ENCODE measurements at regions not wholly inside any gene's neighbourhood (a gene's known extent, or its start where the extent isn't known, plus 50 kb on each side); places are given as distances from the start of the nearest gene placed in this dataset.
"Not testable (repeated sequence)": the region's sequence is repeated elsewhere in the genome, so short reads cannot be mapped to it uniquely, and the experiment has no call there.

DNA sequence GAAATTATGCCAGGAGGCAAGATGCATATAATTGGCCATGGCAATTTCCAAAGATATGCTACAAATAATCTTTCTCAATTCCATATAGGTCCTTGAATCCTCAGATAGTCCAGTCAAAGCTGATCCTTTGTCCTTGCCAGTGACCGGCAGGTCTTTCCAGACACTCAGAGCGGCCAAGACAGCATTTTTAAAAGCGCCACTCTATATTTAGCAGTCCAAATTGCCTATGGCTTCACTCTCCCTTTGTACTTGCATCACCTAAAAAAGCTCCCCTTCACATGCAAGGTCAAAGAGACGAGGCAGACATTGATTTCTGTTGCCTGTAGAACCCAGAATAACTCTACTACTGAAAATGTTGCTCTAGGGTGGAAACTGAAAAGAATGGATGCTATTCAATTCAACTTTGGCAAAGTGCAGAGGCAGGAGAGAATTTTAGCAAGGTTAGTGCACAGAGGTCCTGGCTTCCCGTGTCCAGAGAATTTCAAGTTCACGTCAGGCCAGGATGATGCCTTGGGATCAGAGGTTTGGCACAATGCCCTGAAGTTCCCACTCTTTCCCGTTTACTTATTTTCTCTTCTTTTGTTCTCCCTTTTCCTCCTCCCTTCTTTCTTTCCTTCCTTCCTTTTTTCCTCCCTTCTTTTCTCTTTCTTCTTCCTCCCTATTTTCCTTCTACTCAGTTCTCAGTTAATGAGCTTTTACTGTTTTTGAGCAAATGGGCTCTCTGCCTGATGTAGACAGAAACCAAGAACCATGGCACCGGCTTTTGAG, 108.5 kb downstream of the KCNK1 start:
- DNase-seq (ENCODE audit: low spot score) = no peak

GRCh38 chr1:233723387-233723786, 109.5 kb downstream of the KCNK1 start:
- no peak for DNase-seq (ENCODE audit: low spot score)

- DNase-seq (ENCODE audit: low spot score) = not testable (repeated sequence)
Measured at GRCh38 chr1:233724131-233724631, 110.3 kb downstream of the KCNK1 start.

DNA sequence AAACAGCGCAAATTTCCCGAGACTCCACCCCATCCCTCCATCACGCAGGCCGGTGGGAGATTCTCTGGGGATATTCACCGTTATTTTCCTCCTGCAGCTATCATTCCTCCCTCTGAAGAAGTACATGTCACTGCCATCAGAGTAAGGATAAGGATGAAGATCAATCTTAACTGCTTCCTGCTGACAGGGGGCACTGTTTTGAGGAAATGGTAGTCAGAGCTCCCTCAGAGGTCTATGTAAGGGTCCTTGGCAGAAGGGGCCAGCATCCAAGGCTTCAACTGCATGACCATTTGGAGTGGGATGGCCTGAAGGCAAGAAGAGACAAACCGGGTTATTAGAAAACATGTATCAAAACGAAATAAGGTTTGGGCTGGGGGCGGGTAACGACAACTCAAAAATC, 111.5 kb downstream of the KCNK1 start:
- no peak for DNase-seq (ENCODE audit: low spot score)

GRCh38 chr1:233728721-233729120, 114.8 kb downstream of the KCNK1 start:
- DNase-seq (ENCODE audit: low spot score) = no peak

GRCh38 chr1:233730380-233730779, 116.5 kb downstream of the KCNK1 start:
- no peak for DNase-seq (ENCODE audit: low spot score)

- no peak for DNase-seq (ENCODE audit: low spot score)
Measured at GRCh38 chr1:233730809-233731208, 116.9 kb downstream of the KCNK1 start.

DNA sequence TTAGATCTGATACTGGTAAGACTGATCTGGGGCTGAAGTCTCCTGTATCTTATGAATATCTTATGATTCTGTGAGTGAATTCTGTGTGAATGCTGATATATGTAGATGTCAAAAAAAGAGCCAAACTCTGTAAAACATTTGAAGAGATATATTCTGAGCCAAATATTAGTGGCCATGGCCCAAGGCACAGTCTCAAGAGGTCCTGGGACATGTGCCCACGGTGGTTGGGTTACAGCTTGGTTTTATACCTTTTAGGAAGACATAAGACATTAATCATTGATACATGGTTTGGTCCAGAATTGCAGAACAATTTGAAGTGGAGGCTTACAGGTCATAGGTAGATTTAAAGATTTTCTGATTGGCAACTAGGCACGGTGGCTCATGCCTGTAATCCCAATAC, 118.3 kb downstream of the KCNK1 start:
- no peak for DNase-seq (ENCODE audit: low spot score)

DNA sequence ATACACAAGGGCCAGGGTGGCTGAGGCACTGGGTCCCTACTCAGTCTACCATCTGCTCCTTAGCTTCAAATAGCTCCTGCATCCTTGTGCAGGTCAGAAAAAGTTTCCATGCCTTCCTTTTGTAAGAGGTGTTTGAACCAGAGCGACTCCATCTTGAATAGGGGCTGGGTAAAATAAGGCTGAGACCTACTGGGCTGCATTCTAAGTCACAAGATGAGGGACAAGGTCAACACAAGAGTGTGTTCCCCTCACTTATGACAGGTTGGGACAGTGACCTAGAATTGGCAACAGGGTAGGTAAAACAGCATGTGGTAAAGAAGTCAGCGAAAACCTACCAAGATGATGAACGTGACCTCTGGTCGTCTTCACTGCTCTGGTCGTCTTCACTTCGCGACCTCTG, 120.5 kb downstream of the KCNK1 start:
- no peak for DNase-seq (ENCODE audit: low spot score)

GRCh38 chr1:233735331-233735730, 121.4 kb downstream of the KCNK1 start:
- DNase-seq (ENCODE audit: low spot score) = no peak

- no peak for DNase-seq (ENCODE audit: low spot score)
Measured at GRCh38 chr1:233735847-233736246, 121.9 kb downstream of the KCNK1 start.

- no peak for DNase-seq (ENCODE audit: low spot score)
Measured at GRCh38 chr1:233737341-233737740, 123.4 kb downstream of the KCNK1 start.

GRCh38 chr1:233738396-233738795, 124.5 kb downstream of the KCNK1 start:
- DNase-seq (ENCODE audit: low spot score) = no peak

GRCh38 chr1:233738850-233739249, 124.9 kb downstream of the KCNK1 start:
- DNase-seq (ENCODE audit: low spot score) = no peak

DNA sequence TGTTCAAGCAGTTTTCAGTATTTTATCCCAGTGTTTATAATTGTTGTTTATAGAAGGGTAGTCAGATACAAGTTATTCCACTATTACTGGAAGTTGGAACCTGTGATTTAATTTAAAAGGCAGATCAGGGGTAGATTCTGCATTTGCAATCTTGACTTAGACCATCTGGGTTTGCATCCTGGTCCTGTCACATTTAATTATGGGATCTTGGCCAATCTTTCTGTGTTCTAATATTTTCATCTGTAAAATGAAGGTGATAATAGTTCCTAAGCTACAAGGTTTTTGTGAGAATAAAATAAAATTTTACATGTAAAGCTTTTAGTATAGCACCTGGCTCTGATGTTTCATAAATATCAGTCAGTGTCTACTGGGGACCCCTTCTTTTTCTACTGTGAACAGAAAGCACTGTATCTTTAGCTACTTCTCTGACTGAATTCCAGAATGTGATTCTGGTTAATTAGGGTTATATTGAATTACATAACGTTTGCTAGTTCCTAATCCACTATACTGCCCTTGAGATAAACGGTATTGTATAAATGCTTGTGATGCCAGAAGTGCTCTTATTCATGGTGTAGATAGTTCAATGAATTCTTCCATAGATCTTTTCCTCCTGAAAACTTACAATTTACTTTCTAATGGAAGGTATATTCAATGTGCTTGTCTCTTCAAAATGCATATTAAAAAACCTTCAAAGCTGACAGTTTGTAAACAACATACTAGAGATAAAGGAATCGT, 131.0 kb downstream of the KCNK1 start:
- DNase-seq (ENCODE audit: low spot score) = no peak

- no peak for DNase-seq (ENCODE audit: low spot score)
Measured at GRCh38 chr1:233750139-233750538, 136.2 kb downstream of the KCNK1 start.

DNA sequence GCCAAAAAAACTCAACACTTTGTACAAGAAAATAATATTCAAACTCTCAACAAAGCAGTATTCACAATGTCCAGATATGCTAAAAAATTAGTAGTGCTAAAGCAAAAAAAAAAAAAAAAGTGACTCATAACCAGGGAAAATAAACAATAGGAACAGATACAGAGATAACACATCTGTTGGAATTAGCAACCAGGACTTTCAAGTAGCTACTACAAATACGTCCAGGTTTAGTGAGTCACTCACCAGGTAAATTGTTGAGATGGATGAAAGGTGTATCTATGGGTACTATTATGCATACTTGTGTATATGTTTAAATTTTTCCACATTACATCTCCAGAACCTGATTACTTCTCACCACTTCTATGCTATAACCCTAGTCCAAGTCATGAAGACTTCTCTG, 144.8 kb upstream of the SLC35F3 start:
- DNase-seq (ENCODE audit: low spot score) = no peak

DNA sequence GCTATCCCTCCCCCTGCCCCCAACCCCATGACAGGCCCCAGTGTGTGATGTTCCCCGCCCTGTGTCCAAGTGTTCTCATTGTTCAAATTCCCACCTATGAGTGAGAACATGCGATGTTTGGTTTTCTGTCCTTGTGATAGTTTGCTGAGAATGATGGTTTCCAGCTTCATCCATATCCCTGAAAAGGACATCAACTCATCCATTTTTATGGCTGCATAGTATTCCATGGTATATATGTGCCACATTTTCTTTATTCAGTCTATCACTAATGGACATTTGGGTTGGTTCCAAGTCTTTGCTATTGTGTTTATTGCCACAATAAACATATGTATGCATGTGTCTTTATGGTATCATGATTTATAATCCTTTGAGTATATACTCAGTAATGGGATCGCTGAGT, 140.2 kb upstream of the SLC35F3 start:
- DNase-seq (ENCODE audit: low spot score) = not testable (repeated sequence)

DNA sequence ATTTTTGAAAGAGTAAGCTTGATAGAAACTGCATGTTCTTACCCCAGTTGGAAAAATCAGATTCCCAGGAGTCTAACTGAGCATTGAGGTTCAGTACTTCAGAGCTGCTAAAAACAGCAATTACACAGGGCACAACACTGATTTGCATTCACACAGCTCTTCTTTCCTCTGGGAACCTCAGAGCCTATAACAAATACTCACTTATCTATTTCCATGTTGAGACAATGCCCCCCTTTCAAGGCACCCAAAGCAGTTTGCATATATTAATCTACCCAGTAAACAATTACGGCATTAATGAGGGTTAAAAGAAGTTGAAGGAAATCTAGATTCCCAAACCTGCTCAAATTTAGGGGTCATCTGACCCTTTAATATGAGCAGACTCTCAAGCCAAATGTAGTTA, 126.9 kb upstream of the SLC35F3 start:
- DNase-seq (ENCODE audit: low spot score) = no peak

DNA sequence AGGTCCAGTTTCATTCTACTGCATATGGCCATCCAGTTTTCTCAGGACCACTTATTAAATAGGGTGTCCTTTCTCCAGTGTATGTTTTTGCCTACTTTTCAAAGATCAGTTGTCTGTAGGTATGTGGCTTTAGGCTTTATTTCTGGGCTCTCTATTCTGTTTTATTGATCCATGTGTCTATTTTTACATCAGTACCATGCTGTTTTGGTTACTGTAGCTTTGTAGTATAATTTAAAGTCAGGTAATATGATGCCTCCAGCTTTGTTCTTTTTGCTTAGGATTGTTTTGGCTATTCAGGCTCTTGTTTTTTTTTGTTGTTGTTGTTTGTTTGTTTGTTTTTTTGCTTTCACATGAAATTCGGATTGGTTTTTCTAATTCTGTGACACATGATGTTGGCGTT, 124.4 kb upstream of the SLC35F3 start:
- DNase-seq (ENCODE audit: low spot score) = no peak

GRCh38 chr1:233782937-233783586, 121.4 kb upstream of the SLC35F3 start:
- no peak for DNase-seq (ENCODE audit: low spot score)

GRCh38 chr1:233787599-233787998, 116.9 kb upstream of the SLC35F3 start:
- DNase-seq (ENCODE audit: low spot score) = no peak

DNA sequence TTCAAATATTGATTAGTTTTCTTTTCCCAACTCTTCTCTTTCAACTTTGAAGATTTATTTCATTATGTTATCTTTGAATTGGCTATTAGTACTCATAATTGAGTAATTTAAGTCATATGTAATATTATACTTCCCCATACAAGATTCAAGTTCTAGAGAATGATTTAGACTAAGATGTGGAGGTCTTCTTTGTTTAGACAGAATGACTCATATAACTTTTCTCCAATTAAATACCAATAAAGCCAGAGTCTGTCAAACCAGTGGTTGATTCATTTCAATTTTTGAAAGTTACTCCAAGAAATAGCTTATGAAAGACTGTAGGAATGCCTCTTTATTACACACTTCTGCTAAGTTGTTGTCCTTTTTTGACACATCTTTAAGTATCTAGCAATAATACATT, 115.8 kb upstream of the SLC35F3 start:
- no peak for DNase-seq (ENCODE audit: low spot score)

All from SK-N-DZ (cell line).